ENCODE measurements at regions not wholly inside any gene's neighbourhood (a gene's known extent, or its start where the extent isn't known, plus 50 kb on each side); places are given as distances from the start of the nearest gene placed in this dataset.

DNA sequence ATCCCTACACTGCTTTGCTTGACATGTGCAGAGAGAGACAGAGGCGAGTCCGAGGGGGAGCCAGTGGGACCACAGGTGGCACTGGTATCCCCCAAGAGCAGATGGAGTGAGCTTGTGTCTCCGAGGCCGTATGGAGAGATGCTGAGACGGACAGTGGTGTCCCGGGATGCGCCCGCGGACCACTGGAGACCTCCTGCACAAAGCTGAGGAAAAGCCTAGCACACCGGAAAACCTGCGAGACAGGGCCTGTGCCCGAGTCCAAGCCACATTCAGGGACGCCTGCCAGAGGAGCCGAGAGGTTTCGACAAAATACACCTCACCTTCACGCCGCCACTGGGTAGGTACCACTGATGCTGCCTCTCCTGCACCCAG is 66.0 kb upstream of the ZNF527 start:
- ChIA-PET POLR2A (no interaction called here), SMC1A (ENCODE audit: uncharacterized antibody, unreplicated experiment) (no interaction called here), CTCF (no interaction called here), RAD21 (ENCODE audit: unreplicated experiment) (no interaction called here)
- Histone ChIP-seq H4K20me1 (ENCODE audit: control insufficient read depth, insufficient read depth) (no peaks in the 10 kb centered on the region), H3K9ac (ENCODE audit: control insufficient read depth, insufficient read depth, low read length) (no peak overlapping the region), H3K4me2 (ENCODE audit: control insufficient read depth, insufficient read depth) (no peak overlapping the region), H3K36me3 (ENCODE audit: control insufficient read depth in 2 of 2, insufficient read depth in 2 of 2, low read length in 1 of 2) (no peaks in the 10 kb centered on the region), H3K27ac (ENCODE audit: control insufficient read depth, insufficient read depth) (no peak overlapping the region), H3K79me2 (ENCODE audit: control insufficient read depth, insufficient read depth, low read length) (no peaks in the 10 kb centered on the region), H3K27me3 (replicated peaks in 1 of 2; ENCODE audit: control insufficient read depth in 2 of 2, insufficient read depth in 2 of 2, low read length in 1 of 2) (no peaks in the 10 kb centered on the region), H3K9me3 (replicated peaks; ENCODE audit: control insufficient read depth, insufficient read depth, low read length) (peaks cover 2% of the 10 kb centered on the region; the same call in 1 of the 3 replicates), H3K4me1 (ENCODE audit: control insufficient read depth, insufficient read depth, low read length) (no peaks in the 10 kb centered on the region), H2AFZ (ENCODE audit: control insufficient read depth, low read depth, low read length) (no peak overlapping the region), H3K4me3 (no peak overlapping the region)
- FAIRE-seq (no peak), ATAC-seq (no peak), DNase-seq (ENCODE audit: low read depth, low spot score) (no peak)
- BruUV-seq (replicated peaks) = no TSS peak
- TF ChIP-seq, protein P1, sequence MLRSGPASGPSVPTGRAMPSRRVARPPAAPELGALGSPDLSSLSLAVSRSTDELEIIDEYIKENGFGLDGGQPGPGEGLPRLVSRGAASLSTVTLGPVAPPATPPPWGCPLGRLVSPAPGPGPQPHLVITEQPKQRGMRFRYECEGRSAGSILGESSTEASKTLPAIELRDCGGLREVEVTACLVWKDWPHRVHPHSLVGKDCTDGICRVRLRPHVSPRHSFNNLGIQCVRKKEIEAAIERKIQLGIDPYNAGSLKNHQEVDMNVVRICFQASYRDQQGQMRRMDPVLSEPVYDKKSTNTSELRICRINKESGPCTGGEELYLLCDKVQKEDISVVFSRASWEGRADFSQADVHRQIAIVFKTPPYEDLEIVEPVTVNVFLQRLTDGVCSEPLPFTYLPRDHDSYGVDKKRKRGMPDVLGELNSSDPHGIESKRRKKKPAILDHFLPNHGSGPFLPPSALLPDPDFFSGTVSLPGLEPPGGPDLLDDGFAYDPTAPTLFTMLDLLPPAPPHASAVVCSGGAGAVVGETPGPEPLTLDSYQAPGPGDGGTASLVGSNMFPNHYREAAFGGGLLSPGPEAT (IDR thresholded peaks at IDR 0.05; ENCODE audit: low read depth) = no peak
- TF ChIP-seq, protein P2, sequence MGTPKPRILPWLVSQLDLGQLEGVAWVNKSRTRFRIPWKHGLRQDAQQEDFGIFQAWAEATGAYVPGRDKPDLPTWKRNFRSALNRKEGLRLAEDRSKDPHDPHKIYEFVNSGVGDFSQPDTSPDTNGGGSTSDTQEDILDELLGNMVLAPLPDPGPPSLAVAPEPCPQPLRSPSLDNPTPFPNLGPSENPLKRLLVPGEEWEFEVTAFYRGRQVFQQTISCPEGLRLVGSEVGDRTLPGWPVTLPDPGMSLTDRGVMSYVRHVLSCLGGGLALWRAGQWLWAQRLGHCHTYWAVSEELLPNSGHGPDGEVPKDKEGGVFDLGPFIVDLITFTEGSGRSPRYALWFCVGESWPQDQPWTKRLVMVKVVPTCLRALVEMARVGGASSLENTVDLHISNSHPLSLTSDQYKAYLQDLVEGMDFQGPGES (IDR thresholded peaks at IDR 0.05) = no peak
- TF ChIP-seq SMAD5 (IDR thresholded peaks at IDR 0.05; ENCODE audit: low read depth) = no peak
- no peak for TF ChIP-seq NRF1 (conservative IDR thresholded peaks at IDR 0.05; ENCODE audit: low read depth, low read length)
- TF ChIP-seq RAD21 (IDR thresholded peaks at IDR 0.05; ENCODE audit: insufficient read depth, low read depth, low read length) = no peak
- TF ChIP-seq ZNF24 (IDR thresholded peaks at IDR 0.05) = no peak
- TF ChIP-seq JUND (IDR thresholded peaks at IDR 0.05; ENCODE audit: low read depth, low read length) = no peak
- TF ChIP-seq EED (IDR thresholded peaks at IDR 0.05; ENCODE audit: low read depth) = no peak
- TF ChIP-seq, protein P3, sequence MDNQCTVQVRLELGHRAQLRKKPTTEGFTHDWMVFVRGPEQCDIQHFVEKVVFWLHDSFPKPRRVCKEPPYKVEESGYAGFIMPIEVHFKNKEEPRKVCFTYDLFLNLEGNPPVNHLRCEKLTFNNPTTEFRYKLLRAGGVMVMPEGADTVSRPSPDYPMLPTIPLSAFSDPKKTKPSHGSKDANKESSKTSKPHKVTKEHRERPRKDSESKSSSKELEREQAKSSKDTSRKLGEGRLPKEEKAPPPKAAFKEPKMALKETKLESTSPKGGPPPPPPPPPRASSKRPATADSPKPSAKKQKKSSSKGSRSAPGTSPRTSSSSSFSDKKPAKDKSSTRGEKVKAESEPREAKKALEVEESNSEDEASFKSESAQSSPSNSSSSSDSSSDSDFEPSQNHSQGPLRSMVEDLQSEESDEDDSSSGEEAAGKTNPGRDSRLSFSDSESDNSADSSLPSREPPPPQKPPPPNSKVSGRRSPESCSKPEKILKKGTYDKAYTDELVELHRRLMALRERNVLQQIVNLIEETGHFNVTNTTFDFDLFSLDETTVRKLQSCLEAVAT (IDR thresholded peaks at IDR 0.05) = no peak
- TF ChIP-seq TBL1XR1 (IDR thresholded peaks at IDR 0.05; ENCODE audit: low read depth, low read length) = no peak
- TF ChIP-seq HDGF (IDR thresholded peaks at IDR 0.05) = no peak
- TF ChIP-seq LARP7 (IDR thresholded peaks at IDR 0.05) = no peak
- no peak for TF ChIP-seq DPF2 (IDR thresholded peaks at IDR 0.05)
- TF ChIP-seq, protein P4, sequence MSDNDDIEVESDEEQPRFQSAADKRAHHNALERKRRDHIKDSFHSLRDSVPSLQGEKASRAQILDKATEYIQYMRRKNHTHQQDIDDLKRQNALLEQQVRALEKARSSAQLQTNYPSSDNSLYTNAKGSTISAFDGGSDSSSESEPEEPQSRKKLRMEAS (IDR thresholded peaks at IDR 0.05; ENCODE audit: low read depth, low read length) = no peak
- TF ChIP-seq, protein P5, sequence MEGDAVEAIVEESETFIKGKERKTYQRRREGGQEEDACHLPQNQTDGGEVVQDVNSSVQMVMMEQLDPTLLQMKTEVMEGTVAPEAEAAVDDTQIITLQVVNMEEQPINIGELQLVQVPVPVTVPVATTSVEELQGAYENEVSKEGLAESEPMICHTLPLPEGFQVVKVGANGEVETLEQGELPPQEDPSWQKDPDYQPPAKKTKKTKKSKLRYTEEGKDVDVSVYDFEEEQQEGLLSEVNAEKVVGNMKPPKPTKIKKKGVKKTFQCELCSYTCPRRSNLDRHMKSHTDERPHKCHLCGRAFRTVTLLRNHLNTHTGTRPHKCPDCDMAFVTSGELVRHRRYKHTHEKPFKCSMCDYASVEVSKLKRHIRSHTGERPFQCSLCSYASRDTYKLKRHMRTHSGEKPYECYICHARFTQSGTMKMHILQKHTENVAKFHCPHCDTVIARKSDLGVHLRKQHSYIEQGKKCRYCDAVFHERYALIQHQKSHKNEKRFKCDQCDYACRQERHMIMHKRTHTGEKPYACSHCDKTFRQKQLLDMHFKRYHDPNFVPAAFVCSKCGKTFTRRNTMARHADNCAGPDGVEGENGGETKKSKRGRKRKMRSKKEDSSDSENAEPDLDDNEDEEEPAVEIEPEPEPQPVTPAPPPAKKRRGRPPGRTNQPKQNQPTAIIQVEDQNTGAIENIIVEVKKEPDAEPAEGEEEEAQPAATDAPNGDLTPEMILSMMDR (IDR thresholded peaks at IDR 0.05 in 2 of 3, conservative IDR thresholded peaks at IDR 0.05 in 1 of 3; ENCODE audit: control insufficient read depth in 2 of 3, extremely low read depth in 1 of 3, insufficient read depth in 1 of 3, low read depth in 3 of 3, low read length in 3 of 3) = no peak
- no peak for TF ChIP-seq PAX5 (IDR thresholded peaks at IDR 0.05; ENCODE audit: borderline replicate concordance, low read depth, low read length)
- TF ChIP-seq POLR2A (IDR thresholded peaks at IDR 0.05; ENCODE audit: low read depth, low read length) = no peak
- WGBS (ENCODE audit: insufficient coverage, insufficient replicate concordance, low lambda C conversion rate, missing lambda C conversion rate) = 68% methylated on average over 17 of the region's 17 CpGs
- intact Hi-C loops (cut with micrococcal nuclease; ENCODE audit: unreplicated experiment) = no loop called here
- in situ Hi-C loops (cut with MboI) = no loop called here
